Lower leg skin (tissue), 3 donors: ENCODE measurements at regions not wholly inside any gene's neighbourhood (a gene's known extent, or its start where the extent isn't known, plus 50 kb on each side); places are given as distances from the start of the nearest gene placed in this dataset.

ENCODE experiments used
- POLR2A ChIP-seq, 2 donors: fragments of 450-650 bp; IDR thresholded peaks; one replicate each; pipeline ENCODE4 v1.6.1; 2016 to 2017; ENCODE audit warnings: antibody characterized with exemption in 2 of 2, mild to moderate bottlenecking in 1 of 2, moderate library complexity in 1 of 2
- TF ChIP-seq, protein P1 (sequence below), 3 donors: fragments of 450-650 bp; IDR thresholded peaks; one replicate each; pipeline ENCODE4 v1.5.1; 2016; ENCODE audit warnings: antibody characterized with exemption in 3 of 3, mild to moderate bottlenecking in 3 of 3, moderate library complexity in 2 of 3

DNA sequence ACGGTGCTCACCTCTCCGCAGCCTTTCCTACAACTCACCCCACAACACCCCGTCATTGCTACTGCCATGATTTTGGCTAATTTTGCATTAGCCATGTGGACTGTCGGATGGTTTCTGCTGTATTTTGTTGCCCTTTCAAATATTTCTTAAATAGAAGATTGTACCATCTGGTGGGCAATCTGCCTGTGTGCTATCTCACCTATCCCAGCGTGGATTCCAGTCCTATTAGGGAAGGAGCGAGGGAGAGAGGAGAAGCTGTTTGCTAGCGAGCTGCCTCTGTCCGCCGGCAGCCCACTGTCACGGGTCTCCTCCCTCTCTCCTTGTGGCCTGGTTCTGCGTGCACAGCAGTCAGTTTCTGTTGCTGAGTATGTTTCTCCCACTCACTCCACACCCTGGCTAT is 336.2 kb downstream of the TXNL1 start:
- TF ChIP-seq, protein P1, sequence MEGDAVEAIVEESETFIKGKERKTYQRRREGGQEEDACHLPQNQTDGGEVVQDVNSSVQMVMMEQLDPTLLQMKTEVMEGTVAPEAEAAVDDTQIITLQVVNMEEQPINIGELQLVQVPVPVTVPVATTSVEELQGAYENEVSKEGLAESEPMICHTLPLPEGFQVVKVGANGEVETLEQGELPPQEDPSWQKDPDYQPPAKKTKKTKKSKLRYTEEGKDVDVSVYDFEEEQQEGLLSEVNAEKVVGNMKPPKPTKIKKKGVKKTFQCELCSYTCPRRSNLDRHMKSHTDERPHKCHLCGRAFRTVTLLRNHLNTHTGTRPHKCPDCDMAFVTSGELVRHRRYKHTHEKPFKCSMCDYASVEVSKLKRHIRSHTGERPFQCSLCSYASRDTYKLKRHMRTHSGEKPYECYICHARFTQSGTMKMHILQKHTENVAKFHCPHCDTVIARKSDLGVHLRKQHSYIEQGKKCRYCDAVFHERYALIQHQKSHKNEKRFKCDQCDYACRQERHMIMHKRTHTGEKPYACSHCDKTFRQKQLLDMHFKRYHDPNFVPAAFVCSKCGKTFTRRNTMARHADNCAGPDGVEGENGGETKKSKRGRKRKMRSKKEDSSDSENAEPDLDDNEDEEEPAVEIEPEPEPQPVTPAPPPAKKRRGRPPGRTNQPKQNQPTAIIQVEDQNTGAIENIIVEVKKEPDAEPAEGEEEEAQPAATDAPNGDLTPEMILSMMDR (IDR thresholded peaks at IDR 0.05) = no peak
- no peak for TF ChIP-seq POLR2A (IDR thresholded peaks at IDR 0.05)
